HG03095 (cell line): ENCODE measurements at regions not wholly inside any gene's neighbourhood (a gene's known extent, or its start where the extent isn't known, plus 50 kb on each side); places are given as distances from the start of the nearest gene placed in this dataset.
"Not testable (repeated sequence)": the region's sequence is repeated elsewhere in the genome, so short reads cannot be mapped to it uniquely, and the experiment has no call there.

Source experiments
- ATAC-seq: cut with Tn5 transposase; IDR thresholded peaks from one replicate; pipeline ENCODE4 v1.9.1; 2021; ENCODE audit warnings: moderate library complexity; ENCODE audit not compliant: unreplicated experiment

DNA sequence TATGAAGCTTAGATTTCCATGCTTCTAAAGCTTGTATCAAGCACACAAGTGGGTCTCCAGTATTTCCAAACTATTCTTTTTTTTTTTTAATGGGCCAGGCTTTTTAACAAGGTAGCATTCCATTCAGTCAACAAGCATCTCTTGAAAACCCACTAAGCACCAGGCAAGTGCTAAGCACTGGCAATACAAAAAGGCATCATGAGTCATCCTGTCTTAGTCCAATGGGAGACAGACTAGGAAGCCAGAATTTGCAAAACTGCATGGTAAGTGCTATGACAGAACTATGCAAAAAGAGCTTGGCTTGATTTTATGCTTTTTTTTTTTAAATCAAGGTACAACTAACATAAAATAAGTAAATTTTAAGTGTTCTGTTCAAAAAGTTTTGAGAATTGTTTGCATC is 109.3 kb upstream of the DST start:
- no peak for ATAC-seq

- no peak for ATAC-seq
Measured at GRCh38 chr6:56751604-56752003, 108.9 kb upstream of the DST start.

GRCh38 chr6:56750686-56751085 is 108.0 kb upstream of the DST start:
- ATAC-seq = no peak

DNA sequence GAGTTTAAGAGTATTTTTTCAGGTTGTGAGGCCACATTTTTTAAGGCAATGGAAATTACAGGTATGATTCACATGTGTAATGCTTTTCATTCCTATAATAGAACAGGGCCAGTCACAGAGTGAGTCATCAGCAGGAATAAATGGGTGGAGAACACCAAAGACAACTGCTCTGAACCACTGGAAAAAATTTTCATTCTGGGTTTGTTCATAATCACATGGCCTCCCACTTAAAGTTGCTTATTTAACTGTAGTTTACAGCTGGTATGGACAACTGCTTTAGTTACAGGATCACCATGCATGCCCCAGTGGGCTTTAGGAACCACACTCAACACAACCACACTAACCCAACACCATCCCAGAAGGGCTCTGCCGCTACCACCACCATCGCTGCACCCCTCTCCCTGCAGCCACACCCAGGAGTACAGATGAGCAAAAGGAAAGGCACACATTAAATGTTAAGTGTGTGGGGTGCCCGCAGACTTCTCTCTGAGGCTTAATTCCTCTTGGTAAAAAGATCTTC is 107.0 kb upstream of the DST start:
- no peak for ATAC-seq

- ATAC-seq = no peak
Measured at GRCh38 chr6:56746767-56747504, 104.2 kb upstream of the DST start.

- no peak for ATAC-seq
Measured at GRCh38 chr6:56745971-56746370, 103.3 kb upstream of the DST start.

DNA sequence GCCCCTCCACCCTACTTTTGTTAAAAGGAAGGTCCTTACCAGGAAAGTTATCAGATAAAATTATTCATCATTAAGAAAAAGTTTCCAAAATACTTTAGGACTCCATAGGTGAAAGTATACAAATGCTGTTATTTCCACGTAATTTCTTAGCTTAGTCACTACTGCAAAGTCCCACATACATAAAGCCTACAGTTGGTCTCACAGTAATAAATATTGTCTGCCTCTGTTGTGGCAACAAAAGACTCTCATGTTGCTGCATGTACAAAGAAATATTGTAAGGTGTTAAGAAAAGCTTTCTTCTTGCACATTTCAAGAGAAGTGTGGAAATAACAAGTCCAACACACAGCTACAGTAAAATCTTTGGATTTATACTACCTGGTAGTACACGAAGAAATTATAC is 102.4 kb upstream of the DST start:
- ATAC-seq = no peak

GRCh38 chr6:56744528-56744927 is 101.8 kb upstream of the DST start:
- no peak for ATAC-seq

DNA sequence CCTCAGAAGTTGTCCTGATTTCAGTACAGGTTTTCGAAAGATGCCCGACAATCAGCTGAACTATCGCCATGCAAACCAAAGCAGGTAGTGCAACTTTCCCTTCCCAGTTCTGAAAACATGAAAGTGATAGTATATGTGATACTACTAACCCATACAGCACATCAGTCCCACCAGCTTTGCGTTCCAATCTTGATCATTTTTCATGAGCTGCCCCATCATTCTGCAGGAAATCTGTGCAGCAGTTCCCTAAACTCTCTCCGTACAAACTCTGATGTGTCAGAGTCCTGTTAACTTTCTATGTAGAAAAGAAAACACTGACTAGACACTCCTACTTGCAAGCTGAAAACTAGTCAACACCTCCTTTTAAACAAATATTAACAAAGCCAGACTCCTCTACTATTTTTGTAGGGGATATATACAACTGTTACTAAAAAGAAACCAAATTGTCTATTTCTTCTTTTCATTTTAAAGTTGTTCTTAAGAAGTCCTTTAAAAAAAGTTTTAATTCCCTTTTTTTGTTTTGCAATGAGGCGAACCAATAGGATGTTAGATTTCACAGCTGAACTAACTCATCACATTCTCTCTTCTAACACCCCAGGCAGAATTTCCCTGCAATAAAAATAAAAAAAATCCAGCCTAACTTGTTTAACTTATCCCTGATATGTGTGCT is 99.6 kb upstream of the DST start:
- ATAC-seq = peak; percentile 72

GRCh38 chr6:56741472-56741871 is 98.8 kb upstream of the DST start:
- ATAC-seq = no peak

- ATAC-seq = no peak
Measured at GRCh38 chr6:56739836-56740815, 97.4 kb upstream of the DST start.

DNA sequence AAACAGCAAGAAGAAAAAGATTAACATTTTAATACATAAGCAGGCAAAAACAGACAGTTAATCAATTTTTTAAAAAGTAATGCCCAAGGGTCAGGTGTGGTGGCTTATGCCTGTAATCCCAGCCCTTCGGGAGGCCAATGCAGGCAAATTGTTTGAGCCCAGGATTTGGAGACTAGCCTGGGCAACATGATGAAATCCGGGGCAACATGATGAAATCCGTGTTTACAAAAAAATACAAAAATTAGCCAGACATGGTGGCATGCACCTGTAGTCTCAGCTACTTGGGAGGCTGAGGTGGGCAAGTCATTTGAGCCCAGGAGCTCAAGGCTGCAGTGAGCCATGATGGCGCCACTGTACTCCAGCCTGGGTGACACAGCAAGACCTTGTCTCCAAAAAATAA is 94.1 kb upstream of the DST start:
- no peak for ATAC-seq

DNA sequence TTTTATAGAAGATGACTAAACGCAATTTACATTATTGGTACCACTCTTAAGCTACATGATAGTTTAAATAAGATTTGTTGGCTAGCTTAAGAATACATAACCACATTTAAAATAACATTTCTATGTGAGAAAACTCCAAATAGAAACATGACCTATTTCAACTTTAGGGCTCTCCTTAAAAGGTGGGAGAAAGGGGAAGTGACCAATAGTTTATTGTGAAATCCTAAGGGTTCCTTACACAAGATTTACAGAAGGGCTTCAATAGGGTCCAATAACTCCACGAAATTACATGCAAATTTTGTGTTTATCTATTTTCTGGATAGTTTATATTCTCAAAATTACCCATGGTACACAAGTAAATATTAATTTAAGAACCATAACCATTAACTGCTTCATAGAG is 91.6 kb upstream of the DST start:
- ATAC-seq = no peak

DNA sequence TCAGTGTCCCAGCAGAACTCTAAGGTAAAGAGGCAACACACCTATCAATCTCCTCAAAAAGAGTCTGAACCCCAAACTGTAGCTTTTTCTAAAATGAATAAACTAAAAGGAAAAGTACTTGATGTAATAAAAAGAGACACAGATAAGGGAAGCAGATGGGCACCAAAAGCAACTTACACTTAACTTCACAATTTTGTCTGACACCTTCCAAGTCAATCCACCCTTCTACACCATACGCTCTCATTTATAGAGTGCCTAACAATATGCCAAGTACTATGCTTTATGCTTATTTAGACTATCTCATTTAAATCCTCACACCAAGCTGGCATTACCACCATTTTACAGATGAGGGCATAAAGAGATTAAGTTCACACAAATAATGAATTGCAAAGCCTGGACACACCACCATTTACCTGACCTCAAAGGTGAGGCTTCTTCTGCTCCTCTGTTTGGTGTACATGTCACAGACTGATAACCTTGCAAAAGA is 90.6 kb upstream of the DST start:
- ATAC-seq = no peak

GRCh38 chr6:56732517-56732916 is 89.8 kb upstream of the DST start:
- ATAC-seq = no peak

- no peak for ATAC-seq
Measured at GRCh38 chr6:56730663-56731529, 88.2 kb upstream of the DST start.

- no peak for ATAC-seq
Measured at GRCh38 chr6:56729719-56730118, 87.0 kb upstream of the DST start.

DNA sequence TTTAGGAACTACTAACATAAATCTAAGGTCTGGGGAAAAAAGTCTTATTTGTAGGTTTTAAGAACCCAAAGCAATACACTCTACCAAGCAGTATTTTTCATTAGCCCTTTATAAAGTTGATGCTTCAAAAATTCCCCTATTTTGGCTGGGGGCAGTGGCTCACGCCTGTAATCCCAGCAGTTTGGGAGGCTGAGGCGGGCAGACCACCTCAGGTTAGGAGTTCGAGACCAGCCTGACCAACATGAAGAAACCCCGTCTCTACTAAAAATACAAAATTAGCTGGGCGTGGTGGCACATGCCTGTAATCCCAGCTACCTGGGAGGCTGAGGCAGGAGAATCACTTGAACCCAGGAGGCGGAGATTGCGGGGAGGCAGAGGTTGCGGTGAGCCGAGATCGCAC is 86.5 kb upstream of the DST start:
- not testable (repeated sequence) for ATAC-seq

DNA sequence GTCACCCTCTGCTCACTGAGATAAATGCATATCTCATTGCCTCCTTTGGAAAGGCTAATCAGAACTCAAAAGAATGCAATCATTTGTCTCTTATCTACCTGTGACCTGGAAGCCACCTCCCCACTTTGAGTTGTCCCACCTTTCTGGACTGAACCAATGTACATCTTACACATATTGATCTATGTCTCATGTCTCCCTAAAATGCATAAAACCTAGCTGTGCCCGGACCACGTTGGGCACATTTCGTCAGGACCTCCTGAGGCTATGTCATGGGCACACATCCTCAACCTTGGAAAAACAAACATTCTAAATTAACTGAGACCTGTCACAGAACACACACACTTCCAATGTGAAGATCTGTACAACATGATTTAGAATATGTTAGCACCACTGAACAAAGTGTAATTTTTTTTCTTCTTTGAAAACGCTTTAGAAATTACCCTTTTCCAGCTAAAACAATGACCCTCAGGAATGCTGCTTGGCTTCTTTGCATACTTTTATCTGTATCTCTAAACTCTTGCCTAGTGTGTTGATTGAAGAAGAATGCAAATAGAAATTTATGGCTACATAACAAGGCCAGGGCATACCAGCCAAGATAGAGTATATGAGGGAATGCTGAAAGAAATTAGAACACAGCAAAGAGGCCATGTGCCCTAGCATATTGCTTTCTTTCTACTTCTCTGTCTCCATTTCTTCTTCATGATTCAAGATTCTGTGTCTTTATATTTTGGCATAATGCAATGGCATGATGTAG is 84.6 kb upstream of the DST start:
- no peak for ATAC-seq

DNA sequence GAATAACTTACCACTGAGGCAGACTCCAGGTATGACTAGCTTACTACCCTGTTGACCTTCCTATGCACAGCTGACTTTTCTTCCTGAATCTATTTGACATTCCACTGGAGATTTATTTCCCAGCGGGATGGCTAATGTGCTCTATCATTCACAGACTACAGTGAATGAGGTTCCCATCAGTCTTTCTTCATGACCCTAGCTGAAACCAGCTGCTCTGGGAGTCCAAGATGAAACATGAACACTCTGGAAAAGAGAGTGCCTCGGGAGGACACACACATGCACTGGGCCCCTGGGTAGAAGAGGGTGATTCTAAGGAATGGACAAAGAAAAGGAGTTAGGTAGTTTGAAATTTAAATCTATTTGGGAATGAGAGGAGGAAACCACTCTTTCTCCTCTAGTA is 82.6 kb upstream of the DST start:
- no peak for ATAC-seq
